Fibroblast of lung (primary cell): ENCODE measurements at regions not wholly inside any gene's neighbourhood (a gene's known extent, or its start where the extent isn't known, plus 50 kb on each side); places are given as distances from the start of the nearest gene placed in this dataset.

Experiments used
- DNase-seq, 2 donors: peaks; one replicate each; pipeline versions ENCODE4 v3.0.0 to v3.0.0-alpha.2; 2010; ENCODE audit warnings: low read depth in 2 of 2
- H2AFZ ChIP-seq: 2 replicates; pipeline ENCODE4 v1.5.1; 2012; ENCODE audit warnings: low read length, control low read depth, inconsistent platforms
- H3K27ac ChIP-seq: 2 replicates; pipeline ENCODE4 v1.5.1; 2011; ENCODE audit warnings: low read length, control low read depth; ENCODE audit not compliant: insufficient read depth
- H3K27me3 ChIP-seq: 2 replicates; pipeline ENCODE4 v1.5.1; 2011; ENCODE audit warnings: mild to moderate bottlenecking, low read length; ENCODE audit not compliant: control insufficient read depth, insufficient read depth
- H3K36me3 ChIP-seq: 2 replicates; pipeline ENCODE4 v1.5.1; 2011; ENCODE audit warnings: low read length; ENCODE audit not compliant: control insufficient read depth, insufficient read depth
- H3K4me1 ChIP-seq: 2 replicates; pipeline ENCODE4 v1.5.1; 2011; ENCODE audit warnings: low read length; ENCODE audit not compliant: control insufficient read depth, insufficient read depth; ENCODE audit errors: extremely low read depth
- H3K4me2 ChIP-seq: 2 replicates; pipeline ENCODE4 v1.5.1; 2011; ENCODE audit warnings: low read length, control low read depth; ENCODE audit not compliant: insufficient read depth; ENCODE audit errors: extremely low read depth
- H3K4me3 ChIP-seq, 4 experiments: fragments of 200-600 bp in 1 of 4; sonication (generic) in 1 of 4; replicated peaks in 1 of 4; 2 replicates each; pipeline ENCODE4 v1.5.1; 2011 to 2016; ENCODE audit warnings: low read length in 4 of 4, low read depth in 3 of 4, mild to moderate bottlenecking in 3 of 4, control low read depth in 2 of 4, inconsistent platforms in 1 of 4, mixed read lengths in 1 of 4; ENCODE audit not compliant: insufficient read depth in 1 of 4; ENCODE audit errors: control extremely low read depth in 1 of 4
- H3K79me2 ChIP-seq: 2 replicates; pipeline ENCODE4 v1.5.1; 2012; ENCODE audit warnings: mild to moderate bottlenecking, low read length, inconsistent platforms; ENCODE audit not compliant: control insufficient read depth, insufficient read depth
- H3K9ac ChIP-seq: 2 replicates; pipeline ENCODE4 v1.5.1; 2011; ENCODE audit warnings: mild to moderate bottlenecking, low read length, control low read depth; ENCODE audit not compliant: insufficient read depth
- H3K9me3 ChIP-seq: 2 replicates; pipeline ENCODE4 v1.5.1; 2012; ENCODE audit warnings: low read depth, low read length; ENCODE audit not compliant: control insufficient read depth, insufficient read depth
- H4K20me1 ChIP-seq: 2 replicates; pipeline ENCODE4 v1.5.1; 2011; ENCODE audit warnings: low read length; ENCODE audit not compliant: control insufficient read depth, insufficient read depth; ENCODE audit errors: extremely low read depth
- EZH2 ChIP-seq: IDR thresholded peaks from 2 replicates; pipeline ENCODE4 v1.5.1; 2012; ENCODE audit warnings: low read length, control low read depth, mild to moderate bottlenecking; ENCODE audit errors: missing control alignments
- TF ChIP-seq, protein P1 (sequence below), 2 donors: IDR thresholded peaks in 1 of 2; conservative IDR thresholded peaks in 1 of 2; 1 replicate in 1 of 2; 2 replicates in 1 of 2; pipeline ENCODE4 v1.5.1; 2011 to 2012; ENCODE audit warnings: low read length in 2 of 2, control low read depth in 1 of 2, inconsistent platforms in 1 of 2, low read depth in 1 of 2, mild to moderate bottlenecking in 1 of 2

DNA sequence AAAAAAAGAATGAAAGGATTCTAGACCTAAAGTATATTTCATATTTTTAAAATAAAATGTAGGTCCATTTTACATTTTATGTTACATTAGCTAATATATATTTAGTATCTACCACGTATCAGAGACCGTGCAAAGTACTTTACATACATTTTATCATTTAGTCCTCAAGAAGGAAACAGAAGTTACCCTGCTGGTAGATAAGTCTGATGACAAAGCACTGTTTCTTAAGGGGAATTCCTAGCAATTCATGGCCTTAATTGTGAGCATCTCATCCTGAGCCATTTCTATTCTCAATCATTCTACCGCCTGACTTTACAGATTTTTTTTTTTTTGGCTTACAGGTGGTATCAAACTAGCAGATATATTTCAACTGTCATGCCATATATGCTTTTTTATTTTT, 367.7 kb downstream of the PRELID2 start:
- Histone ChIP-seq H3K9me3 (no peaks in the 10 kb centered on the region), H3K4me2 (no peak overlapping the region), H3K36me3 (no peaks in the 10 kb centered on the region), H4K20me1 (no peaks in the 10 kb centered on the region), H3K27me3 (no peaks in the 10 kb centered on the region), H2AFZ (no peak overlapping the region), H3K9ac (no peak overlapping the region), H3K79me2 (no peaks in the 10 kb centered on the region), H3K27ac (no peak overlapping the region), H3K4me1 (no peaks in the 10 kb centered on the region), H3K4me3 (no peak overlapping the region)
- no peak for DNase-seq
- TF ChIP-seq, protein P1, sequence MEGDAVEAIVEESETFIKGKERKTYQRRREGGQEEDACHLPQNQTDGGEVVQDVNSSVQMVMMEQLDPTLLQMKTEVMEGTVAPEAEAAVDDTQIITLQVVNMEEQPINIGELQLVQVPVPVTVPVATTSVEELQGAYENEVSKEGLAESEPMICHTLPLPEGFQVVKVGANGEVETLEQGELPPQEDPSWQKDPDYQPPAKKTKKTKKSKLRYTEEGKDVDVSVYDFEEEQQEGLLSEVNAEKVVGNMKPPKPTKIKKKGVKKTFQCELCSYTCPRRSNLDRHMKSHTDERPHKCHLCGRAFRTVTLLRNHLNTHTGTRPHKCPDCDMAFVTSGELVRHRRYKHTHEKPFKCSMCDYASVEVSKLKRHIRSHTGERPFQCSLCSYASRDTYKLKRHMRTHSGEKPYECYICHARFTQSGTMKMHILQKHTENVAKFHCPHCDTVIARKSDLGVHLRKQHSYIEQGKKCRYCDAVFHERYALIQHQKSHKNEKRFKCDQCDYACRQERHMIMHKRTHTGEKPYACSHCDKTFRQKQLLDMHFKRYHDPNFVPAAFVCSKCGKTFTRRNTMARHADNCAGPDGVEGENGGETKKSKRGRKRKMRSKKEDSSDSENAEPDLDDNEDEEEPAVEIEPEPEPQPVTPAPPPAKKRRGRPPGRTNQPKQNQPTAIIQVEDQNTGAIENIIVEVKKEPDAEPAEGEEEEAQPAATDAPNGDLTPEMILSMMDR (conservative IDR thresholded peaks at IDR 0.05 in 1 of 2, IDR thresholded peaks at IDR 0.05 in 1 of 2; ENCODE audit: low read depth in 1 of 2, low read length in 2 of 2): no peak
- TF ChIP-seq EZH2: no peak

GRCh38 chr5:145466533-145466932, 368.6 kb downstream of the PRELID2 start:
- no peak for TF ChIP-seq EZH2
- TF ChIP-seq, protein P1 (conservative IDR thresholded peaks at IDR 0.05 in 1 of 2, IDR thresholded peaks at IDR 0.05 in 1 of 2; ENCODE audit: low read depth in 1 of 2, low read length in 2 of 2): no peak
- Histone ChIP-seq H3K79me2 (no peaks in the 10 kb centered on the region), H3K36me3 (no peaks in the 10 kb centered on the region), H3K27me3 (no peaks in the 10 kb centered on the region), H4K20me1 (no peaks in the 10 kb centered on the region), H3K9me3 (no peaks in the 10 kb centered on the region), H3K4me2 (no peak overlapping the region), H3K9ac (no peak overlapping the region), H2AFZ (no peak overlapping the region), H3K27ac (no peak overlapping the region), H3K4me1 (no peaks in the 10 kb centered on the region), H3K4me3 (no peak overlapping the region)
- DNase-seq: no peak

- Histone ChIP-seq H3K79me2 (no peaks in the 10 kb centered on the region), H2AFZ (no peak overlapping the region), H3K27me3 (no peaks in the 10 kb centered on the region), H3K9ac (no peak overlapping the region), H4K20me1 (no peaks in the 10 kb centered on the region), H3K9me3 (no peaks in the 10 kb centered on the region), H3K36me3 (no peaks in the 10 kb centered on the region), H3K4me2 (no peak overlapping the region), H3K4me3 (no peak overlapping the region), H3K4me1 (no peaks in the 10 kb centered on the region), H3K27ac (no peak overlapping the region)
- no peak for DNase-seq
- TF ChIP-seq, protein P1 (conservative IDR thresholded peaks at IDR 0.05 in 1 of 2, IDR thresholded peaks at IDR 0.05 in 1 of 2; ENCODE audit: low read depth in 1 of 2, low read length in 2 of 2): no peak
- TF ChIP-seq EZH2: no peak
These were observed 369.5 kb downstream of the PRELID2 start for GRCh38 chr5:145465474-145466263.
